GM12878 (cell line): ENCODE measurements at regions not wholly inside any gene's neighbourhood (a gene's known extent, or its start where the extent isn't known, plus 50 kb on each side); places are given as distances from the start of the nearest gene placed in this dataset.

Source experiments
- ATAC-seq: fragments of 200-7000 bp; cut with Tn5 transposase; 3 replicates; pipeline ENCODE4 v1.9.1; 2020; ENCODE audit warnings: mild to moderate bottlenecking, moderate library complexity
- BruUV-seq: library from RNA; stranded (reverse); fragments of 400-500 nt; replicated peaks from 2 replicates; lab custom pipeline; 2021; lab: Mats Ljungman, UMichigan
- CTCF ChIA-PET: fragments of 300-600 bp; sonication (Branson Sonifier 250); formaldehyde crosslinking; extraction: SDS; loops from one replicate; lab custom pipeline; 2021; ENCODE audit warnings: inconsistent platforms; lab: Yijun Ruan, JAX
- POLR2A ChIA-PET: fragments of 350-600 bp; formaldehyde crosslinking; extraction: SDS; loops from one replicate; lab custom pipeline; 2021; ENCODE audit warnings: inconsistent platforms; lab: Charles Lee
- RAD21 ChIA-PET: fragments of 300-600 bp; sonication (Branson Sonifier 250); formaldehyde crosslinking; loops from one replicate; lab custom pipeline; 2023; ENCODE audit warnings: antibody characterized with exemption; ENCODE audit not compliant: unreplicated experiment; lab: Charles Lee
- SMC1A ChIA-PET: fragments of 300-600 bp; sonication (Branson Sonifier 250); formaldehyde crosslinking; loops from one replicate; lab custom pipeline; 2023; ENCODE audit not compliant: unreplicated experiment, uncharacterized antibody; lab: Charles Lee
- DNase-seq: peaks from one replicate; pipeline ENCODE4 v3.0.0-alpha.2; 2011; ENCODE audit warnings: low read depth, low spot score
- FAIRE-seq: peaks from 3 replicates; lab custom pipeline; 2011; peaks lifted over from hg19 to GRCh38; lab: Jason Lieb, UNC
- H2AFZ ChIP-seq: 2 replicates; pipeline ENCODE4 v1.6.0; 2011; ENCODE audit warnings: low read depth, low read length, control low read depth; ENCODE audit not compliant: control insufficient read depth
- H3K27ac ChIP-seq: 2 replicates; pipeline ENCODE4 v1.5.1; 2011; ENCODE audit warnings: control low read depth; ENCODE audit not compliant: control insufficient read depth, insufficient read depth
- H3K27me3 ChIP-seq, 2 experiments: replicated peaks in 1 of 2; 2 replicates each; pipeline versions ENCODE4 v1.6.0 to v1.6.1; 2011; ENCODE audit warnings: low read length in 1 of 2; ENCODE audit not compliant: control insufficient read depth in 2 of 2, insufficient read depth in 2 of 2
- H3K36me3 ChIP-seq, 2 experiments: 2 replicates each; pipeline ENCODE4 v1.5.1; 2011; ENCODE audit warnings: low read length in 1 of 2; ENCODE audit not compliant: control insufficient read depth in 2 of 2, insufficient read depth in 2 of 2
- H3K4me1 ChIP-seq: 2 replicates; pipeline ENCODE4 v1.6.1; 2011; ENCODE audit warnings: mild to moderate bottlenecking, low read length, moderate library complexity, mixed read lengths; ENCODE audit not compliant: control insufficient read depth, insufficient read depth
- H3K4me2 ChIP-seq: 2 replicates; pipeline ENCODE4 v1.6.0; 2011; ENCODE audit warnings: control low read depth; ENCODE audit not compliant: control insufficient read depth, insufficient read depth
- H3K4me3 ChIP-seq: fragments of 200-600 bp; sonication (generic); 2 replicates; pipeline ENCODE4 v1.5.1; 2016
- H3K79me2 ChIP-seq: 2 replicates; pipeline ENCODE4 v1.6.0; 2011; ENCODE audit warnings: low read length; ENCODE audit not compliant: control insufficient read depth, insufficient read depth
- H3K9ac ChIP-seq: 2 replicates; pipeline ENCODE4 v1.8.0; 2011; ENCODE audit warnings: low read length, control low read depth, mixed read lengths; ENCODE audit not compliant: control insufficient read depth, insufficient read depth
- H3K9me3 ChIP-seq: replicated peaks from 3 replicates; pipeline ENCODE4 v1.5.1; 2011; ENCODE audit warnings: mild to moderate bottlenecking, low read length; ENCODE audit not compliant: control insufficient read depth, insufficient read depth
- H4K20me1 ChIP-seq: 2 replicates; pipeline ENCODE4 v1.6.0; 2011; ENCODE audit not compliant: control insufficient read depth, insufficient read depth
- CHD4 ChIP-seq: fragments of 200-600 bp; sonication (generic); IDR thresholded peaks from 2 replicates; pipeline ENCODE4 v1.6.1; 2016; ENCODE audit warnings: mild to moderate bottlenecking
- ESRRA ChIP-seq: IDR thresholded peaks from 2 replicates; pipeline ENCODE4 v1.6.1; 2012; ENCODE audit warnings: mild to moderate bottlenecking, low read length, improper control_type of control experiment
- FOS ChIP-seq: IDR thresholded peaks from 3 replicates; pipeline ENCODE4 v1.6.1; 2011; ENCODE audit warnings: borderline replicate concordance; ENCODE audit not compliant: insufficient read length; ENCODE audit errors: extremely low read depth
- MEF2A ChIP-seq: IDR thresholded peaks from 2 replicates; pipeline ENCODE4 v1.6.1; 2011; ENCODE audit warnings: low read depth, mild to moderate bottlenecking, low read length, moderate library complexity; ENCODE audit not compliant: insufficient read depth
- NFIC ChIP-seq: IDR thresholded peaks from 2 replicates; pipeline ENCODE4 v1.6.1; 2012; ENCODE audit warnings: low read depth, mild to moderate bottlenecking, inconsistent platforms, low read length, moderate library complexity
- SMAD1 ChIP-seq: fragments of 450-650 bp; IDR thresholded peaks from 2 replicates; pipeline ENCODE4 v1.6.1; 2018; ENCODE audit warnings: mild to moderate bottlenecking, low read depth; ENCODE audit not compliant: partially characterized antibody
- TCF3 ChIP-seq: IDR thresholded peaks from 2 replicates; pipeline ENCODE4 v1.6.1; 2012; ENCODE audit warnings: low read depth, mild to moderate bottlenecking, low read length, borderline replicate concordance; ENCODE audit not compliant: insufficient read depth
- WGBS: methylation state at CpG from one replicate; pipeline ENCODE4 v1.1.6; 2016; ENCODE audit warnings: low lambda C conversion rate; ENCODE audit not compliant: insufficient replicate concordance, insufficient coverage; ENCODE audit errors: missing lambda C conversion rate; 5-methylcytosine and 5-hydroxymethylcytosine counted together
- in situ Hi-C: fragments of 300-500 bp; cut with MboI; formaldehyde crosslinking; loops from 9 replicates; pipeline ENCODE4 v1.14.3; 2018; ENCODE audit warnings: mixed read lengths
- intact Hi-C: fragments of 100-400 bp; cut with micrococcal nuclease; formaldehyde crosslinking; loops from one replicate; pipeline ENCODE4 v1.14.2; 2022; ENCODE audit not compliant: unreplicated experiment
- TF ChIP-seq, protein P1 (sequence below): fragments of 450-650 bp; IDR thresholded peaks from 2 replicates; pipeline ENCODE4 v1.6.1; 2017; ENCODE audit warnings: low read depth, mild to moderate bottlenecking, moderate library complexity

DNA sequence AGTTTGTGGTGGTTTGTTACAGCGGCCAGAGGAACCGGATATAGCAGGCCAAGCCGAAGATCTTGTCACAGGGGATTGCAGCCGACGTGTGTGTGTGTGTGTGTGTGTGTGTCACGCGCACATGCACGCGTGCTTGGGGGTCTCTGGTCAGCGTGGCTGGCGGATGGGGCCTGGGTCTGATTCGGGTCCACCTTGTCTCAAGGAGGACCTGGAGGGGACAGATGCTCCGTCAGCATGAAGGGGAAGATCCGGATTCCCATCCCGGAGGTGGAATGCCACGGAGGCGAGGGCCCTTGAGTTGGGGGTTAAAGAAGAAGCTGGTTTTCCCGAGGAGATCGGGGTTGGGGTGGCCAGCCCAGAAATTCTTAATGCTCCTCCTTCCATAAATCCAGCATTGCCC lies 1237.8 kb downstream of the BRD1 start:
- no peak for TF ChIP-seq MEF2A
- no peak for TF ChIP-seq FOS
- TF ChIP-seq CHD4, result no peak
- no peak for TF ChIP-seq ESRRA
- TF ChIP-seq, protein P1, sequence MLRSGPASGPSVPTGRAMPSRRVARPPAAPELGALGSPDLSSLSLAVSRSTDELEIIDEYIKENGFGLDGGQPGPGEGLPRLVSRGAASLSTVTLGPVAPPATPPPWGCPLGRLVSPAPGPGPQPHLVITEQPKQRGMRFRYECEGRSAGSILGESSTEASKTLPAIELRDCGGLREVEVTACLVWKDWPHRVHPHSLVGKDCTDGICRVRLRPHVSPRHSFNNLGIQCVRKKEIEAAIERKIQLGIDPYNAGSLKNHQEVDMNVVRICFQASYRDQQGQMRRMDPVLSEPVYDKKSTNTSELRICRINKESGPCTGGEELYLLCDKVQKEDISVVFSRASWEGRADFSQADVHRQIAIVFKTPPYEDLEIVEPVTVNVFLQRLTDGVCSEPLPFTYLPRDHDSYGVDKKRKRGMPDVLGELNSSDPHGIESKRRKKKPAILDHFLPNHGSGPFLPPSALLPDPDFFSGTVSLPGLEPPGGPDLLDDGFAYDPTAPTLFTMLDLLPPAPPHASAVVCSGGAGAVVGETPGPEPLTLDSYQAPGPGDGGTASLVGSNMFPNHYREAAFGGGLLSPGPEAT, result no peak
- TF ChIP-seq SMAD1, result no peak
- no peak for TF ChIP-seq TCF3
- no peak for TF ChIP-seq NFIC
- in situ Hi-C loops (no loop called here), intact Hi-C loops (no loop called here)
- DNase-seq, result no peak
- ChIA-PET CTCF (no interaction called here), RAD21 (no interaction called here), SMC1A (no interaction called here), POLR2A (no interaction called here)
- Histone ChIP-seq H3K4me2 (no peak overlapping the region), H4K20me1 (no peaks in the 10 kb centered on the region), H3K9me3 (no peaks in the 10 kb centered on the region; the same call in 2 of the 3 replicates), H3K79me2 (no peaks in the 10 kb centered on the region), H3K4me1 (no peaks in the 10 kb centered on the region), H3K4me3 (no peak overlapping the region), H3K9ac (no peak overlapping the region), H2AFZ (no peak overlapping the region), H3K27me3 (no peaks in the 10 kb centered on the region), H3K36me3 (no peaks in the 10 kb centered on the region), H3K27ac (no peak overlapping the region)
- no peak for FAIRE-seq
- BruUV-seq, result no TSS peak
- WGBS, result 50% methylated on average over 19 of the region's 19 CpGs
- ATAC-seq, result no peak
